Trophoblast cell (in vitro differentiated cells and primary cell): ENCODE measurements at regions not wholly inside any gene's neighbourhood (a gene's known extent, or its start where the extent isn't known, plus 50 kb on each side); places are given as distances from the start of the nearest gene placed in this dataset.

Experiments used
- DNase-seq, 2 donors: peaks; one replicate each; pipeline ENCODE4 v3.0.0-alpha.2; 2016
- H2AFZ ChIP-seq: 2 replicates; pipeline ENCODE4 v1.6.1; 2013; ENCODE audit warnings: low read length, moderate library complexity, mild to moderate bottlenecking; ENCODE audit not compliant: insufficient read depth, poor library complexity
- H2AK5ac ChIP-seq: 2 replicates; pipeline ENCODE4 v1.6.1; 2013; ENCODE audit warnings: mild to moderate bottlenecking, low read length
- H2BK120ac ChIP-seq: 2 replicates; pipeline ENCODE4 v1.6.1; 2013; ENCODE audit warnings: low read length, mild to moderate bottlenecking, moderate library complexity; ENCODE audit not compliant: insufficient read depth, poor library complexity
- H2BK12ac ChIP-seq: 2 replicates; pipeline ENCODE4 v1.6.1; 2013; ENCODE audit warnings: mild to moderate bottlenecking, low read length, moderate library complexity
- H2BK5ac ChIP-seq: 2 replicates; pipeline ENCODE4 v1.6.1; 2013; ENCODE audit warnings: low read length, low read depth, moderate library complexity, mild to moderate bottlenecking; ENCODE audit not compliant: poor library complexity
- H3K14ac ChIP-seq: 2 replicates; pipeline ENCODE4 v1.6.1; 2013; ENCODE audit warnings: mild to moderate bottlenecking, low read length
- H3K18ac ChIP-seq: 2 replicates; pipeline ENCODE4 v1.6.1; 2013; ENCODE audit warnings: mild to moderate bottlenecking, low read length
- H3K23ac ChIP-seq: 2 replicates; pipeline ENCODE4 v1.6.1; 2013; ENCODE audit warnings: low read length
- H3K27ac ChIP-seq: 2 replicates; pipeline ENCODE4 v1.5.1; 2013; ENCODE audit warnings: low read depth, mild to moderate bottlenecking, inconsistent platforms, low read length, moderate library complexity
- H3K27me3 ChIP-seq: 2 replicates; pipeline ENCODE4 v1.6.1; 2013; ENCODE audit warnings: inconsistent platforms, mild to moderate bottlenecking, low read length, moderate library complexity; ENCODE audit not compliant: insufficient read depth
- H3K36me3 ChIP-seq, 2 experiments: 1 replicate in 1 of 2; 2 replicates in 1 of 2; pipeline ENCODE4 v1.6.1; 2013; ENCODE audit warnings: low read length in 2 of 2, mild to moderate bottlenecking in 2 of 2, moderate library complexity in 1 of 2; ENCODE audit not compliant: insufficient read depth in 2 of 2, control insufficient read depth in 1 of 2
- H3K4ac ChIP-seq: 2 replicates; pipeline ENCODE4 v1.6.1; 2013; ENCODE audit warnings: low read depth, mild to moderate bottlenecking, low read length, moderate library complexity
- H3K4me1 ChIP-seq, 2 experiments: 1 replicate in 1 of 2; 2 replicates in 1 of 2; pipeline ENCODE4 v1.6.1; 2013; ENCODE audit warnings: low read length in 2 of 2, mild to moderate bottlenecking in 2 of 2, moderate library complexity in 1 of 2; ENCODE audit not compliant: insufficient read depth in 2 of 2, control insufficient read depth in 1 of 2
- H3K4me2 ChIP-seq: 2 replicates; pipeline ENCODE4 v1.6.1; 2013; ENCODE audit warnings: inconsistent platforms, mild to moderate bottlenecking, low read length, moderate library complexity
- H3K4me3 ChIP-seq: 2 replicates; pipeline ENCODE4 v1.5.1; 2013; ENCODE audit warnings: mild to moderate bottlenecking, low read depth, low read length, inconsistent platforms
- H3K79me1 ChIP-seq: one replicate; pipeline ENCODE4 v1.6.1; 2013; ENCODE audit warnings: low read length
- H3K79me2 ChIP-seq: 2 replicates; pipeline ENCODE4 v1.6.1; 2013; ENCODE audit warnings: low read length, mild to moderate bottlenecking; ENCODE audit not compliant: control insufficient read depth, insufficient read depth, poor library complexity
- H3K9ac ChIP-seq: 2 replicates; pipeline ENCODE4 v1.6.1; 2013; ENCODE audit warnings: mild to moderate bottlenecking, low read length
- H3K9me3 ChIP-seq: 2 replicates; pipeline ENCODE4 v1.6.1; 2013; ENCODE audit warnings: low read depth, mild to moderate bottlenecking, control low read depth, inconsistent platforms, low read length; ENCODE audit not compliant: insufficient read depth
- H4K12ac ChIP-seq: 2 replicates; pipeline ENCODE4 v1.6.1; 2013; ENCODE audit warnings: low read depth, mild to moderate bottlenecking, low read length, moderate library complexity
- H4K8ac ChIP-seq: 2 replicates; pipeline ENCODE4 v1.6.1; 2013; ENCODE audit warnings: low read depth, mild to moderate bottlenecking, low read length, moderate library complexity
- H4K91ac ChIP-seq: one replicate; pipeline ENCODE4 v1.6.1; 2013; ENCODE audit warnings: low read depth, mild to moderate bottlenecking, low read length, moderate library complexity
- WGBS: extraction: QIAGEN DNeasy Blood & Tissue Kit; methylation state at CpG from one replicate; pipeline ENCODE4 v1.1.7; 2013; ENCODE audit warnings: missing lambda C conversion rate; ENCODE audit not compliant: insufficient read length, insufficient coverage; ENCODE audit errors: extremely low coverage; 5-methylcytosine and 5-hydroxymethylcytosine counted together

GRCh38 chr11:15625691-15626090 is 511.0 kb downstream of the INSC start:
- Histone ChIP-seq H4K8ac (no peak overlapping the region), H2BK5ac (peak overlapping the region; percentile 22), H3K9ac (no peak overlapping the region), H2AK5ac (no peak overlapping the region), H3K27ac (no peak overlapping the region), H3K23ac (no peak overlapping the region), H2BK12ac (peak overlapping the region; percentile 81), H2BK120ac (no peak overlapping the region), H4K91ac (peak overlapping the region; percentile 57), H3K4ac (no peak overlapping the region), H3K18ac (no peak overlapping the region), H2AFZ (no peak overlapping the region), H3K4me1 (peaks cover 21 to 23% of the 10 kb centered on the region in 2 experiments), H4K12ac (no peak overlapping the region), H3K36me3 (no peaks in the 10 kb centered on the region), H3K27me3 (no peaks in the 10 kb centered on the region), H3K79me1 (peaks cover 20% of the 10 kb centered on the region), H3K14ac (no peak overlapping the region), H3K9me3 (no peaks in the 10 kb centered on the region), H3K79me2 (peaks cover 2% of the 10 kb centered on the region), H3K4me3 (no peak overlapping the region), H3K4me2 (no peak overlapping the region)
- DNase-seq, result no peak
- WGBS, result no CpG with 5 or more reads among the region's 2 CpGs

- H3K4me3 ChIP-seq, result no peak overlapping the region
- H3K79me1 ChIP-seq, result peaks cover 10% of the 10 kb centered on the region
- H3K9ac ChIP-seq, result no peak overlapping the region
- no peak overlapping the region for H3K4ac ChIP-seq
- no peak overlapping the region for H2AK5ac ChIP-seq
- no peaks in the 10 kb centered on the region for H3K9me3 ChIP-seq
- no peak overlapping the region for H4K12ac ChIP-seq
- no peak overlapping the region for H2BK120ac ChIP-seq
- peaks cover 10 to 12% of the 10 kb centered on the region in 2 experiments for H3K4me1 ChIP-seq
- no peak overlapping the region for H3K4me2 ChIP-seq
- H3K36me3 ChIP-seq, result no peaks in the 10 kb centered on the region
- no peak overlapping the region for H4K91ac ChIP-seq
- H2BK12ac ChIP-seq, result peak overlapping the region; percentile 8
- H3K27me3 ChIP-seq, result no peaks in the 10 kb centered on the region
- no peak overlapping the region for H2AFZ ChIP-seq
- H3K27ac ChIP-seq, result no peak overlapping the region
- no peak overlapping the region for H2BK5ac ChIP-seq
- H3K14ac ChIP-seq, result no peak overlapping the region
- H3K79me2 ChIP-seq, result no peaks in the 10 kb centered on the region
- no peak overlapping the region for H4K8ac ChIP-seq
- no peak overlapping the region for H3K18ac ChIP-seq
- DNase-seq, result peak in 1 of 2 donors; percentile 11
- no peak overlapping the region for H3K23ac ChIP-seq
These were observed 512.8 kb downstream of the INSC start for GRCh38 chr11:15627560-15627959.

GRCh38 chr11:15629690-15630321 is 515.1 kb downstream of the INSC start:
- H3K27me3 ChIP-seq, result no peaks in the 10 kb centered on the region
- H2AK5ac ChIP-seq, result no peak overlapping the region
- WGBS, result no CpG with 5 or more reads among the region's 6 CpGs
- no peak overlapping the region for H4K12ac ChIP-seq
- H3K4ac ChIP-seq, result no peak overlapping the region
- H2BK12ac ChIP-seq, result no peak overlapping the region
- no peak overlapping the region for H3K4me2 ChIP-seq
- no peak overlapping the region for H3K4me3 ChIP-seq
- H3K9me3 ChIP-seq, result no peaks in the 10 kb centered on the region
- peaks cover 4 to 5% of the 10 kb centered on the region in 2 experiments for H3K4me1 ChIP-seq
- H3K23ac ChIP-seq, result no peak overlapping the region
- H2BK120ac ChIP-seq, result no peak overlapping the region
- H2AFZ ChIP-seq, result no peak overlapping the region
- H3K79me1 ChIP-seq, result peaks cover 4% of the 10 kb centered on the region
- H3K27ac ChIP-seq, result no peak overlapping the region
- DNase-seq, result peak; percentile 37 to 41
- no peaks in the 10 kb centered on the region for H3K79me2 ChIP-seq
- no peak overlapping the region for H3K18ac ChIP-seq
- no peak overlapping the region for H3K14ac ChIP-seq
- no peak overlapping the region for H4K8ac ChIP-seq
- H3K9ac ChIP-seq, result no peak overlapping the region
- no peak overlapping the region for H2BK5ac ChIP-seq
- H4K91ac ChIP-seq, result peak overlapping the region; percentile 30
- no peaks in the 10 kb centered on the region for H3K36me3 ChIP-seq

- no peaks in the 10 kb centered on the region for H3K4me1 ChIP-seq
- no peak overlapping the region for H4K8ac ChIP-seq
- no peaks in the 10 kb centered on the region for H3K79me1 ChIP-seq
- no peak overlapping the region for H2BK120ac ChIP-seq
- no peak overlapping the region for H2AFZ ChIP-seq
- H3K27ac ChIP-seq, result no peak overlapping the region
- H3K4ac ChIP-seq, result no peak overlapping the region
- no peaks in the 10 kb centered on the region for H3K79me2 ChIP-seq
- H3K23ac ChIP-seq, result no peak overlapping the region
- no peak overlapping the region for H4K12ac ChIP-seq
- no peaks in the 10 kb centered on the region for H3K36me3 ChIP-seq
- DNase-seq, result no peak
- no peak overlapping the region for H2AK5ac ChIP-seq
- no peak overlapping the region for H4K91ac ChIP-seq
- H3K18ac ChIP-seq, result no peak overlapping the region
- H3K4me2 ChIP-seq, result no peak overlapping the region
- no CpG with 5 or more reads among the region's 2 CpGs for WGBS
- no peak overlapping the region for H3K14ac ChIP-seq
- H2BK12ac ChIP-seq, result no peak overlapping the region
- no peaks in the 10 kb centered on the region for H3K27me3 ChIP-seq
- H3K9ac ChIP-seq, result no peak overlapping the region
- H3K9me3 ChIP-seq, result no peaks in the 10 kb centered on the region
- no peak overlapping the region for H3K4me3 ChIP-seq
- H2BK5ac ChIP-seq, result no peak overlapping the region
These were observed 516.2 kb downstream of the INSC start for GRCh38 chr11:15630896-15631295.
